ENCODE measurements at regions not wholly inside any gene's neighbourhood (a gene's known extent, or its start where the extent isn't known, plus 50 kb on each side); places are given as distances from the start of the nearest gene placed in this dataset.

DNA sequence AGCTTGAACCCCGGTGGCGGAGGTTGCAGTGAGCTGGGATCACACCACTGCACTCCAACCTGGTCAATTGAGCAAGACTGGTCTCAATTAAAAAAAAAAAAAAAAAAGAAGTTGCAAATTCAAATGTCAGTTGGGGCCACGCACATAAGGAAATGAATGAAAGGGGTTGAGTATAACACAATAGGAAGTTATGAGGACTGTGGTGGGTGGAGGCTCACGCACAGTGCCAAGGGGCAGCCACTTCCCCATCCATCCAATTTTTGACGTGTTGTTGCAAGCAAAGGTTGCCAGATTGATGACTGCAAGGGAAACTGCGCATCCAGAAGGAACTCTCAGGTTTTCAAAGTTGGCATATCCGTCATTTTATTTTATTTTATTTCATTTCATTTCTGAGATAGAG is 532.2 kb downstream of the NTRK3 start:
- H2BK20ac ChIP-seq (ENCODE audit: low read depth, low read length), result no peak overlapping the region
- H3K9ac ChIP-seq (ENCODE audit: low read depth, low read length), result no peak overlapping the region
- no peaks in the 10 kb centered on the region for H3K9me1 ChIP-seq (ENCODE audit: insufficient read depth, low read length)
- CTCF ChIA-PET, result no interaction called here
- H3K36me3 ChIP-seq (ENCODE audit: control insufficient read depth, insufficient read depth, low read length), result no peaks in the 10 kb centered on the region
- WGBS, 2 experiments (ENCODE audit: extremely low coverage in 2 of 2, insufficient read length in 1 of 2), result 100% methylated on average over 2 of the region's 7 CpGs; no CpG with 5 or more reads in 1 of the 2 experiments
- H4K8ac ChIP-seq (ENCODE audit: low read depth in 2 of 2, low read length in 2 of 2), result no peak overlapping the region
- H3K23ac ChIP-seq (ENCODE audit: low read depth, low read length), result no peak overlapping the region
- dilution Hi-C loops (cut with HindIII; ENCODE audit: low sequenced_read_pairs, unreplicated experiment), result no loop called here
- H4K5ac ChIP-seq (ENCODE audit: low read depth, low read length), result no peak overlapping the region
- intact Hi-C loops (cut with micrococcal nuclease), result no loop called here
- no peak overlapping the region for H3K4me3 ChIP-seq (ENCODE audit: insufficient read depth, low read depth, low read length)
- TF ChIP-seq SMC3 (IDR thresholded peaks at IDR 0.05; ENCODE audit: low read depth, low read length), result no peak
- H3K9me3 ChIP-seq (ENCODE audit: control insufficient read depth, insufficient read depth, low read length), result no peaks in the 10 kb centered on the region
- H2AK9ac ChIP-seq (replicated peaks; ENCODE audit: low read depth, low read length, poor library complexity), result no peak overlapping the region
- H2BK15ac ChIP-seq (ENCODE audit: low read depth, low read length), result no peak overlapping the region
- H4K20me1 ChIP-seq (ENCODE audit: insufficient read depth, low read length), result no peaks in the 10 kb centered on the region
- H3K79me1 ChIP-seq (ENCODE audit: low read depth in 1 of 2, low read length in 2 of 2), result no peaks in the 10 kb centered on the region
- POLR2A ChIA-PET (ENCODE audit: unreplicated experiment), result no interaction called here
- no peak for ATAC-seq (ENCODE audit: low read depth)
- H2BK120ac ChIP-seq (ENCODE audit: low read depth, low read length), result no peak overlapping the region
- BruUV-seq (replicated peaks), result no TSS peak
- in situ Hi-C loops (cut with MboI; ENCODE audit: low sequenced_read_pairs), result no loop called here
- H3K27ac ChIP-seq (ENCODE audit: insufficient read depth, low read length), result no peak overlapping the region
- no peak overlapping the region for H4K91ac ChIP-seq (ENCODE audit: insufficient read depth, low read depth, low read length)
- H3K4me1 ChIP-seq (ENCODE audit: control insufficient read depth, insufficient read depth, low read length), result no peaks in the 10 kb centered on the region
- H3K14ac ChIP-seq (replicated peaks; ENCODE audit: low read depth, low read length), result no peak overlapping the region
- no peak overlapping the region for H2AFZ ChIP-seq (replicated peaks; ENCODE audit: low read length, poor library complexity)
- no peak overlapping the region for H3K56ac ChIP-seq (ENCODE audit: extremely low read depth, insufficient read depth, low read length)
- H3K18ac ChIP-seq (ENCODE audit: low read depth, low read length), result no peak overlapping the region
- H2BK5ac ChIP-seq (ENCODE audit: low read depth, low read length, poor library complexity, severe bottlenecking), result no peak overlapping the region
- H3K27me3 ChIP-seq (ENCODE audit: control insufficient read depth, insufficient read depth, low read length), result no peaks in the 10 kb centered on the region; the same call in 1 of the 2 replicates
- H3K4ac ChIP-seq (ENCODE audit: low read depth, low read length), result no peak overlapping the region
- H3K4me2 ChIP-seq (ENCODE audit: low read depth, low read length), result no peak overlapping the region
- no peak overlapping the region for H2AK5ac ChIP-seq (ENCODE audit: low read depth, low read length)
- no peak for DNase-seq
